ENCODE measurements at regions not wholly inside any gene's neighbourhood (a gene's known extent, or its start where the extent isn't known, plus 50 kb on each side); places are given as distances from the start of the nearest gene placed in this dataset.
A peak's percentile ranks its signal among the peaks of the same experiment; 100 is the strongest.

DNA sequence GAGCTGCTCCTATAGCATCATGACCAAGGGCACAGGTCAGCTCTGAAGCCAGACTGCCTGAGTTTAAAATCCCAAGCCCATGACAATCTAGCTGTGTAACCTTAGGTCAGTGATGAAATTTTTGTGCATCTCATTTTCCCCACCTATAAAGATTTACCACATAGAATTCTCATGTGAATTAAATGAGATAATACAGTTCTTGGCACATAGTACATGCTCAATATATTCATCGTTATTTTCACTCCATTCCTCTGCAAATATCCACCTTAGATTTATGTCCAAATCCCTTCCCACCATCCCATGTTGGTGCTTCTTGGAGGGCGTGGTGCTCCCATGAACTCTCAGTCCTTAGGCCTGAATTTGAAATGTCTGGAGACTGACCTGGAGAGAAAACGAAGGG, 300.1 kb downstream of the TLE3 start:
- POLR2A ChIA-PET (ENCODE audit: unreplicated experiment): no interaction called here
- intact Hi-C loops (cut with micrococcal nuclease; ENCODE audit: unreplicated experiment): loop anchor here (5.0 kb wide), 1 partner anchor 55 kb away; no protein-coding TSS in a partner anchor
- no peak for DNase-seq
- CTCF ChIA-PET: no interaction called here
- Histone ChIP-seq H4K20me1 (ENCODE audit: insufficient read depth) (no peaks in the 10 kb centered on the region), H3K79me2 (ENCODE audit: low read depth) (no peaks in the 10 kb centered on the region), H3K27me3 (ENCODE audit: insufficient read depth, low read depth) (no peaks in the 10 kb centered on the region), H3K9me2 (ENCODE audit: insufficient read depth) (no peaks in the 10 kb centered on the region), H3F3A (ENCODE audit: insufficient read depth, low read depth) (peaks cover 25% of the 10 kb centered on the region), H3K27ac (no peak overlapping the region), H3K4me1 (replicated peaks; ENCODE audit: insufficient read depth) (peaks cover 37% of the 10 kb centered on the region), H3K36me3 (ENCODE audit: low read depth) (no peaks in the 10 kb centered on the region), H3K9me3 (ENCODE audit: insufficient read depth, low read depth) (no peaks in the 10 kb centered on the region), H2AFZ (no peak overlapping the region), H3K4me2 (no peak overlapping the region), H3K4me3 (no peak overlapping the region)
- TF ChIP-seq, protein P1, sequence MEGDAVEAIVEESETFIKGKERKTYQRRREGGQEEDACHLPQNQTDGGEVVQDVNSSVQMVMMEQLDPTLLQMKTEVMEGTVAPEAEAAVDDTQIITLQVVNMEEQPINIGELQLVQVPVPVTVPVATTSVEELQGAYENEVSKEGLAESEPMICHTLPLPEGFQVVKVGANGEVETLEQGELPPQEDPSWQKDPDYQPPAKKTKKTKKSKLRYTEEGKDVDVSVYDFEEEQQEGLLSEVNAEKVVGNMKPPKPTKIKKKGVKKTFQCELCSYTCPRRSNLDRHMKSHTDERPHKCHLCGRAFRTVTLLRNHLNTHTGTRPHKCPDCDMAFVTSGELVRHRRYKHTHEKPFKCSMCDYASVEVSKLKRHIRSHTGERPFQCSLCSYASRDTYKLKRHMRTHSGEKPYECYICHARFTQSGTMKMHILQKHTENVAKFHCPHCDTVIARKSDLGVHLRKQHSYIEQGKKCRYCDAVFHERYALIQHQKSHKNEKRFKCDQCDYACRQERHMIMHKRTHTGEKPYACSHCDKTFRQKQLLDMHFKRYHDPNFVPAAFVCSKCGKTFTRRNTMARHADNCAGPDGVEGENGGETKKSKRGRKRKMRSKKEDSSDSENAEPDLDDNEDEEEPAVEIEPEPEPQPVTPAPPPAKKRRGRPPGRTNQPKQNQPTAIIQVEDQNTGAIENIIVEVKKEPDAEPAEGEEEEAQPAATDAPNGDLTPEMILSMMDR (conservative IDR thresholded peaks at IDR 0.05): no peak
- TF ChIP-seq EZH2 (IDR thresholded peaks at IDR 0.05; ENCODE audit: low read depth): no peak
- no TSS peak for BruUV-seq (replicated peaks)

DNA sequence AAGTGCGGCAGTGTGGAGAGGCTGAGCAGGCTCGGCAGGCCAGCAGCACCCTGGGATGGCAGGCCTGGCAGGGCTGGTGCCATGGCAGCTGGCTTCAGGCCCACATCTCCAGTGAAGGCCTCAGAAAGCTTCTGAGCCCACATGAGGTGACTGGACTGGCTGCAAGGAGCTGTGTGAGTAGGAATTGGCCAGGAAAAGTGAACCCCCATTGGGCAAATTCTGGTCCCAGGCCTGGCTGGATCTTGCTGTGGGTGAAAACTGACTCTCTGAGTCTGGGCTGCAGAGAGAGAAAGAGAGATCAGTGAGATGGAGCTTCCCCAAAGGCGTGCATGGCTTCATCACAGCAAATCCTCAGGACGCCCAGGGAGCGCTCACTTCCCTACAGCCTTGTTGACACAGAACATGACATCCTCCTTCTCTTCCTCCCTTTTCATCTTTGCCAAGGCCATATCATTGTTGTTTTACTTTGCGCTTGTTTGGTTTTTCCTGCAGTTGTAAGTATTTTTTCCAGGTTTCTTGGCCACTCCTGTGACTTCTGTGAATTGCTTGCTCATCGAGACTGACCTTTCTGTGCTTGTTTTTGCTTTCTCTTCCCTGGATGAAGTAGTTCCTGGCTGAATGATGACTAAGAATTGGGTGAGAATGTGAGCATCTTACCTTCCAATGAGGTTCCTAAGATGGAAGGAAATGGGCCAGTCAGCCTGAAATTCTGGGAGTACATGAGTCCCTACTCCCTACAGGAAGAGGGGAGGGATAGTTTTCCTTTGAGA, 299.1 kb downstream of the TLE3 start:
- no peaks in the 10 kb centered on the region for H3K9me2 ChIP-seq (ENCODE audit: insufficient read depth)
- no peak overlapping the region for H3K27ac ChIP-seq
- no peak overlapping the region for H2AFZ ChIP-seq
- TF ChIP-seq EZH2 (IDR thresholded peaks at IDR 0.05; ENCODE audit: low read depth): no peak
- TF ChIP-seq, protein P1 (conservative IDR thresholded peaks at IDR 0.05): no peak
- H4K20me1 ChIP-seq (ENCODE audit: insufficient read depth): no peaks in the 10 kb centered on the region
- H3K27me3 ChIP-seq (ENCODE audit: insufficient read depth, low read depth): no peaks in the 10 kb centered on the region
- H3K9me3 ChIP-seq (ENCODE audit: insufficient read depth, low read depth): no peaks in the 10 kb centered on the region
- no peak overlapping the region for H3K4me3 ChIP-seq
- ChIA-PET CTCF (no interaction called here), POLR2A (ENCODE audit: unreplicated experiment) (no interaction called here)
- no peak overlapping the region for H3K4me2 ChIP-seq
- no peaks in the 10 kb centered on the region for H3K36me3 ChIP-seq (ENCODE audit: low read depth)
- peaks cover 36% of the 10 kb centered on the region for H3K4me1 ChIP-seq (replicated peaks; ENCODE audit: insufficient read depth)
- H3K79me2 ChIP-seq (ENCODE audit: low read depth): no peaks in the 10 kb centered on the region
- BruUV-seq (replicated peaks): no TSS peak
- DNase-seq: peak in 1 of 2 experiments; percentile 38
- intact Hi-C loops (cut with micrococcal nuclease; ENCODE audit: unreplicated experiment): loop anchor here (5.0 kb wide), 1 partner anchor 54 kb away; no protein-coding TSS in a partner anchor
- peaks cover 25% of the 10 kb centered on the region for H3F3A ChIP-seq (ENCODE audit: insufficient read depth, low read depth)

DNA sequence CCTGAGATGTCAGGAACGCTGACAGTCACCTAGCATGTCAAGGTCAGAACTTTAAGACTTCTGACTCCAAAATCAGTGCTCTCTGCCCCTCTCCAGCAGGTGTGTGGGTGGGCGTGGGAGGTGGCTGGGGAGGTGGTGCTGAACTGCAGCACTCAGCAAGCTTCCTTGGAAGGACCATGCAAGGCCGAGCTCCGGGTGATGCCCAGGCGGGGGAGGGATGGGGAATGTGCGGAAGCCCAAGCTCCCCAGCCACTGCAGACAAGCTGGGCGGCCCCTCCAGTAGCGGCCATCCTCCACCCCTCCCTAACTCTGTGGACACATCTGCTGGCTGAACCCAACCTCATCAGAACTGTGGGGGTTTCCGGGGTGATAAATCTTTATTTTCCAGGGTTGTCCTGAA, 296.6 kb downstream of the TLE3 start:
- ChIA-PET CTCF (no interaction called here), POLR2A (ENCODE audit: unreplicated experiment) (no interaction called here)
- Histone ChIP-seq H3K27me3 (ENCODE audit: insufficient read depth, low read depth) (no peaks in the 10 kb centered on the region), H3K36me3 (ENCODE audit: low read depth) (no peaks in the 10 kb centered on the region), H3K9me2 (ENCODE audit: insufficient read depth) (no peaks in the 10 kb centered on the region), H3K79me2 (ENCODE audit: low read depth) (no peaks in the 10 kb centered on the region), H3F3A (ENCODE audit: insufficient read depth, low read depth) (peaks cover 14% of the 10 kb centered on the region; the same call in 1 of the 2 replicates), H3K27ac (no peak overlapping the region), H2AFZ (no peak overlapping the region), H3K4me2 (no peak overlapping the region), H4K20me1 (ENCODE audit: insufficient read depth) (no peaks in the 10 kb centered on the region), H3K9me3 (ENCODE audit: insufficient read depth, low read depth) (no peaks in the 10 kb centered on the region), H3K4me1 (replicated peaks; ENCODE audit: insufficient read depth) (peaks cover 25% of the 10 kb centered on the region), H3K4me3 (no peak overlapping the region)
- no TSS peak for BruUV-seq (replicated peaks)
- TF ChIP-seq, protein P1 (conservative IDR thresholded peaks at IDR 0.05): no peak
- no peak for TF ChIP-seq EZH2 (IDR thresholded peaks at IDR 0.05; ENCODE audit: low read depth)
- DNase-seq: no peak
- intact Hi-C loops (cut with micrococcal nuclease; ENCODE audit: unreplicated experiment): no loop called here

Data from PC-9 (cell line).